LHCN-M2 (cell line): ENCODE measurements at regions not wholly inside any gene's neighbourhood (a gene's known extent, or its start where the extent isn't known, plus 50 kb on each side); places are given as distances from the start of the nearest gene placed in this dataset.
"Not testable (repeated sequence)": the region's sequence is repeated elsewhere in the genome, so short reads cannot be mapped to it uniquely, and the experiment has no call there.

ENCODE experiments used
- DNase-seq: peaks from one replicate; pipeline ENCODE4 v3.0.0-alpha.2; 2012; ENCODE audit warnings: low read depth

DNA sequence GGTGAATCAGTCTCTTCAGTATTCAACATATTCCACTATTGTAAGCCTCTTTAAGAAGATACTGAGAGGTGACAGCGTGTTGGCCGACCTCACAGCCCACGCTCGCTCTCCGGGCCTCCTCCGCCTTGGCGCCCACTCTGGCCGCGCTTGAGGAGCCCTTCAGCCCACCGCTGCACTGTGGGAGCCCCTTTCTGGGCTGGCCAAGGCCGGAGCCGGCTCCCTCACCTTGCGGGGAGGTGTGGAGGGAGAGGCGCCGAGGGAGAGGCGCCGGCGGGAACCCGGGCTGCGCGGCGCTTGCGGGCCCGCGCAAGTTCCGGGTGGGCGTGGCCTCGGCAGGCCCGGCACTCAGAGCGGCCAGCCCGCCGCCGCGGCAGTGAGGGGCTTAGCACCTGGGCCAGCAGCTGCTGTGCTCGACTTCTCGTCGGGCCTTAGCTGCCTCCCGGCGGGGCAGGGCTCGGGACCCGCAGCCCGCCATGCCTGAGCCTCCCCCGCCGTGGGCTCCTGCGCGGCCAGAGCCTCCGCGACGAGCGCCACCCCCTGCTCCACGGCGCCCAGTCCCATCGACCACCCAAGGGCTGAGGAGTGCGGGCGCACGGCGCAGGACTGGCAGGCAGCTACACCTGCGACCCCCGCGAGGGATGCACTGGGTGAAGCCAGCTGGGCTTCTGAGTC, 306.4 kb downstream of the SEMA3D start:
- not testable (repeated sequence) for DNase-seq

DNA sequence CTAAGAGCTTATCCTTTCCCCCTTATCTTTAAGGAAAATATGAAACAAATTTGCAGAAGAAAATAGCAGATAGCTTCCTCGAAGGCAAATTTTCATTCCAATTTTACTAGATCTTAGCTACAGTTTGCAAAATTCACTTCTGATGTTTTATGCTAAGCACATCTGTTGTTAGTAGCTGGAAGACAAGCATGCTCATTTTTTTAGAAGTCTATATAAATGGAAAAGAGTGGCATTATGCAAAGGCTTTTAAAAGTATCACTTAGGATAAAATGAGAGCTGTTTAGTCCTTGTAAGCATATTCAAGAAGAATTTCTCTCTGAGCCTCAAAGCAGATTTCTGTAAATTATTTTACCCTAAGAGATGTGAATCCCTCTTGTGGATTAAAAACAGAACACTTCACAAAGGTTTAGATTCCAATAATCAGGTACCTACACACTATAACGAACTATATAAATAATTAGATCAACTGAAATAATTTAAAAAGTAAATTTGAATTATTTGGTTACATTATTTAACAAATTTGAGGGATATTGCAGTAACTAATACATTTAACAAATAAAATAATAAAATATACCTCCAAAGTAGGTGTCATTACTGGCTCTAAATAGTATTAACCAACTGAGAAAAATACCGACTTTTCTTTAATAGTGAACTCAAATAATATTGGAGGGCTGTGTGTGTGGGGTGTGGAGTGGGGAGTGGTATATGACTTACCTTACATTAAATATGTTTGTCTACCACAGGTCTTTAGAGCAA, 307.1 kb downstream of the SEMA3D start:
- DNase-seq = no peak

DNA sequence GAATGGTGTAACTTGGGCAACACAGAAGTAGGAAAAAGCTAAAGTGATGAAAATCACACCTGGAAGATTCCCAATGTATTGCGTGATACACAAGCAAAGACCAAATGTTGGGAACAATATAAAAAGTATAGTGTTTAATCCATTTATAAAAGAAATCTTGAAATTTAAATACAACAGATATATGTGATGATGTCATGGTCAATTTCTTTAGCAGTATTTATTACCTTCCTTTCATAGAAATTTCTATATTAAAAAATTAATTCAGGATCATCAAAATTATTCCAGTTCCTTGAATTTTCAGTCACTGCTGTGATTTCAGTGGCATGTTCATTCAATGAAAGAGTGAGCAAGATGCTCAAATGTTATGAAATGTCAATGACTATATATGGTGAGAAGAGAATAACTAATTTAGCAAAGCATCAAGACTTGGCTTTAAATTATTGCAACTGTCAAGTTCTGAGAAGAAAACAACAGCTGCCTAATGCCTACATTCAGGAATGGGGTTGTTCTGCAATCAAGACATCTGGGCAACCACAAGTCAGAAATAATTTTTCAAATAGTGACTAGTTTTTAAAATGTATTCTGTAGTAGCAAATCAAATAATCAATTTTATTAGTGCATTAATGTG, 308.8 kb downstream of the SEMA3D start:
- peak; percentile 80 for DNase-seq

DNA sequence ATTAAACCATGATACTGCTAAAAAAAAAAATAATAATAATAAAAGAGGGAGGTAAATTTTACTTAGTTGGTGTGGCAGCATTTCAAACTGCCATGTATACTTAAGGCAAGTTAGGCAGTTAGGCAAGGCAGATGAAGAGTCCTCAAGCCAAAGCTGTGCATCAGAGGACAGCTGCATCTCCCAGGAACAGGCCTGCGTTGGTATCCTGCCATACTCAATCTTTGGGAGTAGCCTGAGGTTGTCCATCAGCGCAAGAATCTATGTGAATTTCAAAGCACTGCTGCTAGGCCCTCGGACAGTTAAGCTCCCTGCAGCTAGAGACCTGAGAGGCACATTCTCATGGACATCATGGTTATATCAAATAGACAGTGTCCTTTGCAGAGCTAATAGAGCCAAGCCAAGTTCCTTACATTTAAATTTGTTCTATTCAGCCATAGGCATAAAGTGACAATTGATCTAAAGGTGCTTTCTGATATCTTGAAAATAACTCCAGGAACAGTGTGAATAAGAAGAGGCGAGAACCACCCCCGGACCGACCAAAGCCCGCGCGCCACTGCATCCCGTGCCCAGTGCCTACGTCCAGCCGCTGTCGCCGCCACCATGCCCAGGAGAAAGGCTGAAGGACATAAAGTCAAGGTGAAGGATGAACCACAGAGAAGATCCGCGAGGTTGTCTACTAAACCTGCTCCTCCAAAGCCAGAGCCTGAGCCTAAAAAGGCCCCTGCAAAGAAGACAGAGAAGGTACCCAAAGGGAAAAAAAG, 310.6 kb downstream of the SEMA3D start:
- peak; percentile 49 for DNase-seq

- DNase-seq = no peak
Observed at GRCh38 chr7:84865560-84865959, 321.3 kb downstream of the SEMA3D start.

GRCh38 chr7:84857336-84857735, 329.5 kb downstream of the SEMA3D start:
- no peak for DNase-seq

- DNase-seq = no peak
Observed at GRCh38 chr7:84855758-84856157, 331.1 kb downstream of the SEMA3D start.

- DNase-seq = not testable (repeated sequence)
Observed at GRCh38 chr7:84848974-84849372, 337.9 kb downstream of the SEMA3D start.

GRCh38 chr7:84848219-84848973, 338.5 kb downstream of the SEMA3D start:
- DNase-seq = no peak

- DNase-seq = no peak
Observed at GRCh38 chr7:84847790-84848189, 339.1 kb downstream of the SEMA3D start.

- no peak for DNase-seq
Observed at GRCh38 chr7:84847038-84847437, 339.8 kb downstream of the SEMA3D start.

DNA sequence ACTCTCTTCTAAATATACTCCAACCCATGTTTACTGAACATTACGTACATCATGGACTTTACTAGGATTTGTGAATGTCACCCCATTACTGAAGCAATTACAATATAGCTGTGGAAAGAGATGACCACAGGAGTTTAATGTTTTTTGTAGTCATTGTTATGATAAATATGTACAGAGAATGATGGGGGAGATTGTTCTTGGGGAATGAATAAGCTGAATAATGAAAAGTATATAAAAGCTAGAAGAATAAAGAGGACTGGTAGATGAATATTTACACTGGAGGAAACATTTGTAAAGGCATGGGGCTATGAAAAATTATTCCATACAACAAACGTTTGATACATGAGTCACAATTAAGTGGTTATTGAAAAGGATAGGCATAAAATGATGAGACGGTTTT, 340.9 kb downstream of the SEMA3D start:
- DNase-seq = no peak

GRCh38 chr7:84844771-84845170, 342.1 kb downstream of the SEMA3D start:
- DNase-seq = no peak

DNA sequence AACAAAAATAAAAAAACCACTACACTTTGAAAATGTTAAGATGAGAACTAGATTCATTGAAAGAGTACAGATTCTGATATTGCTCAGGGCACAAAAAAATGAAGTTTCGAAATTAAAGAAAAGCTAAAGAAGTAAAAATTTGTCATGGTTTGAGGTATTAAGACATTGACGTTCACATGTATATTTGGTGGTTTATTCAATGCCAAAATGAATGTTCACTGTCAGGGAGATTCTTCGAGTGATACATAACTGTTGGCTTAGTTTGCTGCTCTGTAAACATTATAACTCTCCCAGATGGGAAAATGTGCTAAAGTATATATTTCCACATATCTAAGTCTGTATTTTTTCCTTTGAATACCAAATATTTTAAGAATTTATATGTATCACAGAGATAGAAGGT, 345.0 kb downstream of the SEMA3D start:
- peak; percentile 27 for DNase-seq

GRCh38 chr7:84838857-84839256, 348.0 kb downstream of the SEMA3D start:
- no peak for DNase-seq

GRCh38 chr7:84837405-84837804, 349.5 kb downstream of the SEMA3D start:
- DNase-seq = peak; percentile 31

- no peak for DNase-seq
Observed at GRCh38 chr7:84829719-84830118, 357.1 kb downstream of the SEMA3D start.

GRCh38 chr7:84824057-84824651, 362.7 kb downstream of the SEMA3D start:
- no peak for DNase-seq

DNA sequence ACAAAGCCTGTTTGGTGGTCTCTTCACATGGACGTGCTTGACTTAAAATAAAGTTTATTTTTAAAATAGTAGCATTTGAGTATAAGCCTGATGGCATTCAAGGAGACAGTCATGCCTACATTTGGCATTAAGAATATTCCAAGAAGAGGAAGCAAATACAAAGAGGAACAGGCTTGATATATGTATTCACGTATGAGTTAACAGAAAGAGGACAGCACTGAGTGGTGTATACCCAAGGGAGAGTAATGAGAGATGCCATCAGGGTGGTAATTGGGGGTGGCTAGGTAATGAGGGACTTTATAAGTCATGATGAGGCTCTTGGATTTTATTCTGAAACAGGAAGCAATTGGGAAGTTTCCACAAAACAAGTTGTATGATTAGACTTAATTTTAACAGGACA, 363.3 kb downstream of the SEMA3D start:
- DNase-seq = no peak

DNA sequence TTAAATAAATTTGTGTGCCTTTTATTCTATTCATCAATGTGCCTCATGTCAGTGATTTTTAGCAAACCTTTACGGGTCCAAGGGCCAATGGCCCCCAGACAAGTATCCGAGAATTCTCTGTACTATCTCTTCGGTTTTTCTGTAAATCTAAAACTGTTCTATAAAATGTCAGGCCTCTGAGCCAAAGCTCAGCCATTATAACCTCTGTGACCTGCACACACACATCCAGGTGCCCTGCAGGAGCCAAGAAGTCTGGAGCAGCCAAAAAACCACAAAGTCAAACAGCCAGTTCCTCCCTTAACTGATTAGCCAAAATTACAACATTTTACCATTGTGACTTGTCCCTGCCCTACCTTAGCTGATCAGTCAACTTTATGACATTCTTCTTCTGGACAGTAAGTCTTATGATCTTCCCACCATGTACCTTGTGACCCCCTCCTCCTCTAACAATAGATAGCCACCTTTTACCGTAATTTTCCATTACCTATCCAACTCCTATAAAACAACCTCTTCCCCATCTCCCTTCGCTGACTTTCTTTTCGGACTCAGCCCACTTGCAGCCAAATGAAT, 363.8 kb downstream of the SEMA3D start:
- no peak for DNase-seq
